Fibroblast of skin of right biceps (primary cell): ENCODE measurements at regions not wholly inside any gene's neighbourhood (a gene's known extent, or its start where the extent isn't known, plus 50 kb on each side); places are given as distances from the start of the nearest gene placed in this dataset.

Experiments
- DNase-seq: peaks from one replicate; pipeline ENCODE4 v3.0.0-alpha.2; 2013

- DNase-seq: no peak
These were observed 203.3 kb upstream of the LRFN5 start for GRCh38 chr14:41403360-41403759.

GRCh38 chr14:41397926-41398325 lies 208.8 kb upstream of the LRFN5 start:
- no peak for DNase-seq

GRCh38 chr14:41393512-41393911 lies 213.2 kb upstream of the LRFN5 start:
- no peak for DNase-seq

GRCh38 chr14:41392226-41392625 lies 214.4 kb upstream of the LRFN5 start:
- no peak for DNase-seq

- no peak for DNase-seq
These were observed 217.3 kb upstream of the LRFN5 start for GRCh38 chr14:41389355-41389754.

- no peak for DNase-seq
These were observed 220.9 kb upstream of the LRFN5 start for GRCh38 chr14:41385797-41386196.

GRCh38 chr14:41380017-41380416 lies 226.7 kb upstream of the LRFN5 start:
- DNase-seq: no peak

- DNase-seq: no peak
These were observed 228.2 kb upstream of the LRFN5 start for GRCh38 chr14:41378526-41378925.

GRCh38 chr14:41377932-41378331 lies 228.7 kb upstream of the LRFN5 start:
- DNase-seq: no peak

GRCh38 chr14:41374092-41374491 lies 232.6 kb upstream of the LRFN5 start:
- DNase-seq: no peak

GRCh38 chr14:41362139-41362538 lies 244.5 kb upstream of the LRFN5 start:
- no peak for DNase-seq

- DNase-seq: no peak
These were observed 246.6 kb upstream of the LRFN5 start for GRCh38 chr14:41360126-41360525.

GRCh38 chr14:41355866-41356265 lies 250.8 kb upstream of the LRFN5 start:
- DNase-seq: no peak

- DNase-seq: no peak
These were observed 256.2 kb upstream of the LRFN5 start for GRCh38 chr14:41350476-41350875.

- no peak for DNase-seq
These were observed 257.3 kb upstream of the LRFN5 start for GRCh38 chr14:41349289-41349910.

- no peak for DNase-seq
These were observed 262.8 kb upstream of the LRFN5 start for GRCh38 chr14:41343857-41344256.

- no peak for DNase-seq
These were observed 293.5 kb upstream of the LRFN5 start for GRCh38 chr14:41313196-41313595.

GRCh38 chr14:41303506-41303905 lies 303.2 kb upstream of the LRFN5 start:
- no peak for DNase-seq

- DNase-seq: no peak
These were observed 303.9 kb upstream of the LRFN5 start for GRCh38 chr14:41302776-41303175.

- no peak for DNase-seq
These were observed 306.8 kb upstream of the LRFN5 start for GRCh38 chr14:41299924-41300323.

GRCh38 chr14:41298328-41298690 lies 308.4 kb upstream of the LRFN5 start:
- peak; percentile 6 for DNase-seq

GRCh38 chr14:41297576-41298327 lies 308.9 kb upstream of the LRFN5 start:
- peak; percentile 15 for DNase-seq

- no peak for DNase-seq
These were observed 310.9 kb upstream of the LRFN5 start for GRCh38 chr14:41295734-41296133.

- DNase-seq: no peak
These were observed 317.7 kb upstream of the LRFN5 start for GRCh38 chr14:41289025-41289424.

GRCh38 chr14:41285186-41285748 lies 321.4 kb upstream of the LRFN5 start:
- peak; percentile 40 for DNase-seq
